Testis (tissue), 2 donors: ENCODE measurements at regions not wholly inside any gene's neighbourhood (a gene's known extent, or its start where the extent isn't known, plus 50 kb on each side); places are given as distances from the start of the nearest gene placed in this dataset.

ENCODE experiments used
- DNase-seq: peaks from one replicate; pipeline ENCODE4 v3.0.0-alpha.2; 2019
- H3K27ac ChIP-seq, 2 donors: fragments of 200-600 bp; sonication (generic); one replicate each; pipeline ENCODE4 v1.5.1; 2019
- H3K27me3 ChIP-seq: fragments of 200-600 bp; sonication (generic); one replicate; pipeline ENCODE4 v1.5.1; 2019
- H3K36me3 ChIP-seq: fragments of 200-600 bp; sonication (generic); one replicate; pipeline ENCODE4 v1.5.1; 2017; ENCODE audit warnings: low read depth; ENCODE audit errors: missing control alignments
- H3K4me1 ChIP-seq: fragments of 200-600 bp; sonication (generic); one replicate; pipeline ENCODE4 v1.5.1; 2019
- H3K4me3 ChIP-seq, 2 donors: fragments of 200-600 bp; sonication (generic); one replicate each; pipeline ENCODE4 v1.5.1; 2017 to 2019
- H3K9me3 ChIP-seq: fragments of 200-600 bp; sonication (generic); one replicate; pipeline ENCODE4 v1.5.1; 2017
- POLR2A ChIP-seq: fragments of 450-650 bp; IDR thresholded peaks from one replicate; pipeline ENCODE4 v1.6.1; 2017; ENCODE audit warnings: antibody characterized with exemption, mild to moderate bottlenecking, moderate library complexity
- WGBS, 2 donors: methylation state at CpG; one replicate each; pipeline ENCODE4 v1.1.5; 2018; 5-methylcytosine and 5-hydroxymethylcytosine counted together
- intact Hi-C: fragments of 100-400 bp; cut with DNase I; formaldehyde crosslinking; loops from one replicate; pipeline ENCODE4 v1.15.1; 2023; ENCODE audit warnings: low total_unique reads
- TF ChIP-seq, protein P1 (sequence below), 3 experiments: fragments of 450-650 bp in 2 of 3; fragments of 200-600 bp in 1 of 3; sonication (generic) in 1 of 3; IDR thresholded peaks; one replicate each; pipeline ENCODE4 v1.5.1; 2016 to 2019; ENCODE audit warnings: antibody characterized with exemption in 3 of 3, mild to moderate bottlenecking in 2 of 3, moderate library complexity in 1 of 3

DNA sequence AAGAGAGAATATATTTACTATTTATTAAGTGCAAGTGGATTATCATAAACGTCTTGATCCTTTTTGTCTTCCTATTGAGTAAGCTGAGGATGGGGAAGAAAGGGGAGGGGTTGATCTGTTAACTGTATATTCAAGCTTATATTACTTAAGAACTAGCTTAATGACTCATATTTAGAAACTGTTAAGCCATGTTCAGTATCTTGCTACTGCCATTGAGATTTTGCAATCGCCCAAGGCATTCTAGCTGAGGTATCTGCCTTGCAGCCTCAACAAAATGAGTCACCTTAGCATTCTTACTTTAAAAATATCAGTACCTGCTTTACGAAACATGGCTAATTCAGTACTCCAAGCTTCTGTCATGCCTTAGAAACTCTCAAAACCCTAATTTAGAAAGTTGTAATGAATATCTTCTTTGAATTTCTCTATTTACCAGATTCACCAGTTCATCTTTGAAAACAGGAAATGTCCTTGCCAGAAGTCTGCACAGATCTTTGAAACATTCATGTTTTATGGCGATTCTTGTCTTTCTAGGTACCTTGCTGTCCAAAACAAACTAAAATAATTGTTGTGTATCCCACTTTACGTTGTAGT is 76.1 kb downstream of the ALG10B start:
- Histone ChIP-seq H3K27ac (no peak overlapping the region), H3K27me3 (no peaks in the 10 kb centered on the region), H3K36me3 (no peaks in the 10 kb centered on the region), H3K9me3 (no peaks in the 10 kb centered on the region), H3K4me1 (no peaks in the 10 kb centered on the region), H3K4me3 (no peak overlapping the region)
- 66 to 69% methylated on average over 5 of the region's 5 CpGs for WGBS, 2 donors
- intact Hi-C loops: no loop called here
- TF ChIP-seq POLR2A: no peak
- TF ChIP-seq, protein P1, sequence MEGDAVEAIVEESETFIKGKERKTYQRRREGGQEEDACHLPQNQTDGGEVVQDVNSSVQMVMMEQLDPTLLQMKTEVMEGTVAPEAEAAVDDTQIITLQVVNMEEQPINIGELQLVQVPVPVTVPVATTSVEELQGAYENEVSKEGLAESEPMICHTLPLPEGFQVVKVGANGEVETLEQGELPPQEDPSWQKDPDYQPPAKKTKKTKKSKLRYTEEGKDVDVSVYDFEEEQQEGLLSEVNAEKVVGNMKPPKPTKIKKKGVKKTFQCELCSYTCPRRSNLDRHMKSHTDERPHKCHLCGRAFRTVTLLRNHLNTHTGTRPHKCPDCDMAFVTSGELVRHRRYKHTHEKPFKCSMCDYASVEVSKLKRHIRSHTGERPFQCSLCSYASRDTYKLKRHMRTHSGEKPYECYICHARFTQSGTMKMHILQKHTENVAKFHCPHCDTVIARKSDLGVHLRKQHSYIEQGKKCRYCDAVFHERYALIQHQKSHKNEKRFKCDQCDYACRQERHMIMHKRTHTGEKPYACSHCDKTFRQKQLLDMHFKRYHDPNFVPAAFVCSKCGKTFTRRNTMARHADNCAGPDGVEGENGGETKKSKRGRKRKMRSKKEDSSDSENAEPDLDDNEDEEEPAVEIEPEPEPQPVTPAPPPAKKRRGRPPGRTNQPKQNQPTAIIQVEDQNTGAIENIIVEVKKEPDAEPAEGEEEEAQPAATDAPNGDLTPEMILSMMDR (IDR thresholded peaks at IDR 0.05): no peak
- DNase-seq: no peak

DNA sequence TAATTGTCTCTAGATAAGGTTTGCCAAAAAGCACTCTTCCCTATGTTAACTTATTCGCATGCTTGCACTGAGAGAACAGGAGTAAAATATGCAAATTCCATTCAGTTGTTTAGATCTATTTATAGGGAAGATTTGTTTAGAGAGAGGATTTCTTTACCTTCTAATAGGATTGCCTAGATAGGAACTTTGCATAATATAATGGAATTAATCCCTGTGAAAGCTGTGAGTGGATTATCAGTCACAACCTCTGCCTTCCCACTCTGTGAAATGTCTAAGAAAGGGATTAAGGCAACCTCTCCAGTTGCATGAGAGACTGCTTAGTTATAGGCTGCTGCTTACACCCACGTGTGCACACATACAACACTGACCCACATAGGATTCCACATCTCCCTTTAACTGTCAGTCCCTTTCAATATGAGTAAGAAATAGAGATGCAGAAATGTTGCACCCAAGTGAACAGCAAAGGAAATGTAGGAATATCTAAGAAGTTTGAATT is 83.2 kb downstream of the ALG10B start:
- intact Hi-C loops: no loop called here
- no peak overlapping the region for H3K27ac ChIP-seq
- DNase-seq: no peak
- no peaks in the 10 kb centered on the region for H3K36me3 ChIP-seq
- 54 to 65% methylated on average over 2 of the region's 2 CpGs for WGBS, 2 donors
- TF ChIP-seq, protein P1 (IDR thresholded peaks at IDR 0.05): no peak
- TF ChIP-seq POLR2A: no peak
- no peak overlapping the region for H3K4me3 ChIP-seq
- H3K9me3 ChIP-seq: no peaks in the 10 kb centered on the region
- no peaks in the 10 kb centered on the region for H3K27me3 ChIP-seq
- H3K4me1 ChIP-seq: no peaks in the 10 kb centered on the region

DNA sequence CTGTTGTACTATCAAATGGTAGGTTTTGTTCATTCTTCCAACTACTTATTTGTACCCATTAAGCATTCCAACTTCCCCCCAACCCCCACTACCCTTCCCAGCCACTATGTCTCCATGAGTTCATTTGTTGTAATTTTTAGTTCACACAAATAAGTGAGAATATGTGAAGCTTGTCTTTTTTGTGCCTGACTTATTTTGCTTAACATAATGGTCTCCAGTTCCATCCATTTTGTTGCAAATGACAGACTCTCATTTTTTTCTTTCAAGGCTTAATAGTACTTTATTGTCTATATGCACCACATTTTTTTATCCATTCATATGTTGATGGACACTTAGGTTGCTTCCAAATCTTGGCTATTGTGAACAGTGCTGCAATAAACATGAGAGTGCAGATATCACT is 86.2 kb downstream of the ALG10B start:
- no peak for TF ChIP-seq POLR2A
- TF ChIP-seq, protein P1 (IDR thresholded peaks at IDR 0.05): no peak
- no peaks in the 10 kb centered on the region for H3K27me3 ChIP-seq
- no peak overlapping the region for H3K4me3 ChIP-seq
- DNase-seq: no peak
- H3K36me3 ChIP-seq: no peaks in the 10 kb centered on the region
- H3K4me1 ChIP-seq: no peaks in the 10 kb centered on the region
- intact Hi-C loops: no loop called here
- H3K27ac ChIP-seq: no peak overlapping the region
- no peaks in the 10 kb centered on the region for H3K9me3 ChIP-seq

DNA sequence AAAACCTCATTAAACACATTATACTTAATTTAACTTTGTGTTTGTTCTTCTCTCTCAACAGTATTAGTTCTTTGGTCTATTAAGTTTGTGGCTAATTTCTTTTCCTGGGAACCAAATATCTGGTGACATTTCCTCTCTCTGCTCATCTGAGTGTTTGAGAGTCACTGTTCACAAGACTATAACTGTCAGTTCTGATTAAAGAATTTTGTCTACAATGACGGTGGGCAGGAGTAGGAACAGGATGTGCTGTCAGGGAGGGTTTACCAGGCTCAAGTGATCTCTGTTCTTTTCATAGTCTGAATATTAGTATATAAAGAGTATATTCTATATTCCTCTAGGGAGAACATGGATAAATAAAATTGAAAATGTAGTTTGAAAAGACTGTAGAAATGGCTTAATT is 92.9 kb downstream of the ALG10B start:
- no peak overlapping the region for H3K4me3 ChIP-seq
- H3K4me1 ChIP-seq: no peaks in the 10 kb centered on the region
- 32 to 50% methylated on average over 1 of the region's 1 CpG for WGBS, 2 donors
- H3K9me3 ChIP-seq: no peaks in the 10 kb centered on the region
- DNase-seq: no peak
- intact Hi-C loops: no loop called here
- H3K36me3 ChIP-seq: no peaks in the 10 kb centered on the region
- no peak for TF ChIP-seq POLR2A
- TF ChIP-seq, protein P1 (IDR thresholded peaks at IDR 0.05): no peak
- H3K27me3 ChIP-seq: no peaks in the 10 kb centered on the region
- H3K27ac ChIP-seq: no peak overlapping the region

DNA sequence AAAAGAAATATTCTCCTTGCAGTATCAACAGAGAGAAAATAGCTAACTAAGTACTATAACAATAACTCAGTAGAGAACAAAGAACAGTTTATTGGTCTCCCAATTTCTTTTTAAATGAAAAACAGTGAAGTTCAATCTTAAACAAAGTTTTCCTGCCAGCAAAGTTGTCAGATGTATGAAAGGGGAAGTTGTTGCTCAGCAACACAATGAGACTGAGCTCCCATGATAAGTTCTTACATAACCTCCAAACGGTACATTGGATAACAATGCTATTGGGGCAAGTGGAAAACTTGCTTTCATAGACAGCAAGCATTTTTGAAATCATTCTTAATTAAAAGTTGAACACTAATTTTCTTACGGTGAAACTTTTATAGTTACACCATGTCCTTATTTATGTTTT is 94.9 kb downstream of the ALG10B start:
- intact Hi-C loops: no loop called here
- 50 to 52% methylated on average over 2 of the region's 2 CpGs for WGBS, 2 donors
- Histone ChIP-seq H3K4me1 (no peaks in the 10 kb centered on the region), H3K27me3 (no peaks in the 10 kb centered on the region), H3K4me3 (no peak overlapping the region), H3K36me3 (no peaks in the 10 kb centered on the region), H3K9me3 (no peaks in the 10 kb centered on the region), H3K27ac (no peak overlapping the region)
- TF ChIP-seq POLR2A: no peak
- TF ChIP-seq, protein P1 (IDR thresholded peaks at IDR 0.05): no peak
- DNase-seq: no peak
